K562 (cell line): ENCODE measurements at regions not wholly inside any gene's neighbourhood (a gene's known extent, or its start where the extent isn't known, plus 50 kb on each side); places are given as distances from the start of the nearest gene placed in this dataset.

Source experiments
- BACH1 ChIP-seq: fragments of 200-800 bp; sonication (Bioruptor generic); IDR thresholded peaks from 2 replicates; pipeline ENCODE4 v1.6.1; 2016; ENCODE audit warnings: missing genetic modification characterization, missing compliant biosample characterization
- TF ChIP-seq, protein P1 (sequence below): fragments of 250-450 bp; sonication (Bioruptor Pico); IDR thresholded peaks from 2 replicates; pipeline ENCODE4 v1.8.0; 2022; ENCODE audit warnings: inconsistent platforms

DNA sequence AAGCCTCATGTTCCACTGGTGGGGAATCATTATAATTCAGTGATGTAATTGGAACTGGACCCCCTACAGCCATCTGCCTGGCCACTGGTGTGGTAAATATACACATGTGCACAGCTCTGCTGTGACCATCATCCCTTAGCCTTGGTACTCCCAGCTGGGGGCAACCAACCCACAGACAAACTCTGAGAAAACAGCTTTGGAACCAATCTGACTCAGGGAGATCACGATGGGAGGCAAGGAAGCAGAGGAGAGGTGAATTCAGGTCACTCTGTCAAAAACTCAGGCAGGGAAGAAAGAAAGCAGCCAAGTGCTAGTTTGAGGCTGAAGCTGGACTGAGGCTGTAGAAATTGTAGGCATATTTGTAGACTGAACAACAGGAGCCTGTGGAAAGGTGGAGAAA is 197.8 kb upstream of the GALNT2 start:
- no peak for TF ChIP-seq BACH1 (tag)
- TF ChIP-seq, protein P1, sequence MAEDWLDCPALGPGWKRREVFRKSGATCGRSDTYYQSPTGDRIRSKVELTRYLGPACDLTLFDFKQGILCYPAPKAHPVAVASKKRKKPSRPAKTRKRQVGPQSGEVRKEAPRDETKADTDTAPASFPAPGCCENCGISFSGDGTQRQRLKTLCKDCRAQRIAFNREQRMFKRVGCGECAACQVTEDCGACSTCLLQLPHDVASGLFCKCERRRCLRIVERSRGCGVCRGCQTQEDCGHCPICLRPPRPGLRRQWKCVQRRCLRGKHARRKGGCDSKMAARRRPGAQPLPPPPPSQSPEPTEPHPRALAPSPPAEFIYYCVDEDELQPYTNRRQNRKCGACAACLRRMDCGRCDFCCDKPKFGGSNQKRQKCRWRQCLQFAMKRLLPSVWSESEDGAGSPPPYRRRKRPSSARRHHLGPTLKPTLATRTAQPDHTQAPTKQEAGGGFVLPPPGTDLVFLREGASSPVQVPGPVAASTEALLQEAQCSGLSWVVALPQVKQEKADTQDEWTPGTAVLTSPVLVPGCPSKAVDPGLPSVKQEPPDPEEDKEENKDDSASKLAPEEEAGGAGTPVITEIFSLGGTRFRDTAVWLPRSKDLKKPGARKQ, result no peak
